ENCODE measurements at regions not wholly inside any gene's neighbourhood (a gene's known extent, or its start where the extent isn't known, plus 50 kb on each side); places are given as distances from the start of the nearest gene placed in this dataset.

DNA sequence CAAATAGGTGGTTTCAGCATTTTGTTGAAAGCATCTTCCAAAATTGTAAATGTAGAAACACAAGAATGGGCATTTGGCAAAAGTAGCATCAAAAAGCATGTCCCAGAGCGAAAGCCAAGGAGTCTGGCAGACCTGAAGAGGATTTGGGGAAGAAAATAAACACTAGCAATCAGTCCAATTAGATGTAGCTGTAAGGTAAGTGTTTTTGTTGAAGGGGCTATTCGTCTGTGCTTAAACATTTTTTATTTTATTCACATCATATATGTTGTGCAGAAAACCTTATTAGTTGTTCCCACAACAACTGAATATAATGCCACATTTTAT lies 954.1 kb upstream of the COX7C start:
- TF ChIP-seq CTCF (IDR thresholded peaks at IDR 0.05) (no peak), EZH2 (IDR thresholded peaks at IDR 0.05) (no peak)

Measured in neural progenitor cell (in vitro differentiated cells).